ENCODE measurements at regions not wholly inside any gene's neighbourhood (a gene's known extent, or its start where the extent isn't known, plus 50 kb on each side); places are given as distances from the start of the nearest gene placed in this dataset.

DNA sequence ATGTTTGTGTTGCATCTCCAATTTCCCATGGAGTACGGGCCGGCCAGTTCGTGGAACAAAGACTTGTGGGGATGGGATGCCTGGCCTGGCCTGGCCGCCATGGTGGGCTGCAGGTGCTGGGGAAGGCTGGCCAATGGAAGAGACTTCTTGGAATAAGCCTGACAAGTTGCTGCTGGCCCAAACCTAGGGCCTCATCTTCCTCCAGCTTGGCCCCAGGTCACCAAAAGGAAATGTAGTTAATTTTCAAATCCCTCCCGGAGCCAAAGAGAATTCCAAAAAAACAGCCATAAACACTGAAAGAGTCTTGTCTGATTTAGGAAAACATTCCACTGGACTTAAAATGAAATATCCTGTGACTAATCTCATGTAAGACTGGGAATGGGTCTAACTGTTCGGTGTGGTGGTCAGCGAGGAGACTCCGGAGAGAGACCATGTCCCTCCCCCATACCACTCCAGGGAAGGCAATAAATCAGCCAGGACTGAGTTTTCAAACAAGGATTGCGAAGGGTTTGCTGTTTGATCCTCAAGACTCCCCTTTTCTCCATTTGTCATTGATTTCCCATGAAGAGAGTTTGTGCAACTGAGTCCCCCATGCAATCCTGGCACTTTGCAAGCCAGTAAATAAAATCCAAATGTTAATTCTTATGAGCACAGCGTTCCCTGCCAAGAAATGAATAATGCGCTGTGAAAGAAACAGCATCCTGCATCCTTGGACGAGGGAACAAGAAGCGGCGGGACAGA lies 128.7 kb upstream of the HABP2 start:
- FAIRE-seq = no peak
- no peak for DNase-seq (ENCODE audit: insufficient read length, low spot score)

GRCh38 chr10:113425008-113425407 lies 127.8 kb upstream of the HABP2 start:
- FAIRE-seq = no peak
- DNase-seq (ENCODE audit: insufficient read length, low spot score) = no peak
- no peak for TF ChIP-seq SPI1 (IDR thresholded peaks at IDR 0.05; ENCODE audit: low read depth, low read length)
- TF ChIP-seq POLR2AphosphoS5 (IDR thresholded peaks at IDR 0.05; ENCODE audit: low read depth, low read length) = no peak
- TF ChIP-seq POLR2A (IDR thresholded peaks at IDR 0.05; ENCODE audit: low read depth, low read length) = no peak
- no peak for TF ChIP-seq TAF1 (IDR thresholded peaks at IDR 0.05; ENCODE audit: low read depth, low read length)
- no peak for TF ChIP-seq PAX5 (IDR thresholded peaks at IDR 0.05; ENCODE audit: insufficient read depth, low read length, severe bottlenecking)
- TF ChIP-seq POU2F2 (IDR thresholded peaks at IDR 0.05; ENCODE audit: low read depth, low read length) = no peak

More for the DNA sequence above, 128.7 kb upstream of the HABP2 start:
- TF ChIP-seq POLR2AphosphoS5 (IDR thresholded peaks at IDR 0.05; ENCODE audit: low read depth, low read length) = no peak
- no peak for TF ChIP-seq TAF1 (IDR thresholded peaks at IDR 0.05; ENCODE audit: low read depth, low read length)
- no peak for TF ChIP-seq SPI1 (IDR thresholded peaks at IDR 0.05; ENCODE audit: low read depth, low read length)
- no peak for TF ChIP-seq PAX5 (IDR thresholded peaks at IDR 0.05; ENCODE audit: insufficient read depth, low read length, severe bottlenecking)
- TF ChIP-seq POU2F2 (IDR thresholded peaks at IDR 0.05; ENCODE audit: low read depth, low read length) = no peak
- no peak for TF ChIP-seq POLR2A (IDR thresholded peaks at IDR 0.05; ENCODE audit: low read depth, low read length)

GRCh38 chr10:113425541-113425951 lies 127.3 kb upstream of the HABP2 start:
- FAIRE-seq (no peak), DNase-seq (ENCODE audit: insufficient read length, low spot score) (no peak)
- TF ChIP-seq POU2F2 (IDR thresholded peaks at IDR 0.05; ENCODE audit: low read depth, low read length) = no peak
- no peak for TF ChIP-seq TAF1 (IDR thresholded peaks at IDR 0.05; ENCODE audit: low read depth, low read length)
- TF ChIP-seq POLR2AphosphoS5 (IDR thresholded peaks at IDR 0.05; ENCODE audit: low read depth, low read length) = no peak
- TF ChIP-seq SPI1 (IDR thresholded peaks at IDR 0.05; ENCODE audit: low read depth, low read length) = no peak

GRCh38 chr10:113426181-113426877 lies 126.5 kb upstream of the HABP2 start:
- FAIRE-seq (no peak), DNase-seq (ENCODE audit: insufficient read length, low spot score) (no peak)
- TF ChIP-seq POLR2A (IDR thresholded peaks at IDR 0.05; ENCODE audit: low read depth, low read length) (no peak), TAF1 (IDR thresholded peaks at IDR 0.05; ENCODE audit: low read depth, low read length) (no peak), PAX5 (IDR thresholded peaks at IDR 0.05; ENCODE audit: insufficient read depth, low read length, severe bottlenecking) (no peak), POU2F2 (IDR thresholded peaks at IDR 0.05; ENCODE audit: low read depth, low read length) (no peak), SPI1 (IDR thresholded peaks at IDR 0.05; ENCODE audit: low read depth, low read length) (no peak), POLR2AphosphoS5 (IDR thresholded peaks at IDR 0.05; ENCODE audit: low read depth, low read length) (no peak)

GRCh38 chr10:113427236-113427735 lies 125.6 kb upstream of the HABP2 start:
- TF ChIP-seq POLR2AphosphoS5 (IDR thresholded peaks at IDR 0.05; ENCODE audit: low read depth, low read length) = no peak
- TF ChIP-seq POU2F2 (IDR thresholded peaks at IDR 0.05; ENCODE audit: low read depth, low read length) = no peak
- TF ChIP-seq POLR2A (IDR thresholded peaks at IDR 0.05; ENCODE audit: low read depth, low read length) = no peak
- TF ChIP-seq SPI1 (IDR thresholded peaks at IDR 0.05; ENCODE audit: low read depth, low read length) = no peak
- no peak for TF ChIP-seq PAX5 (IDR thresholded peaks at IDR 0.05; ENCODE audit: insufficient read depth, low read length, severe bottlenecking)
- TF ChIP-seq TAF1 (IDR thresholded peaks at IDR 0.05; ENCODE audit: low read depth, low read length) = no peak
- FAIRE-seq (no peak), DNase-seq (ENCODE audit: insufficient read length, low spot score) (no peak)

DNA sequence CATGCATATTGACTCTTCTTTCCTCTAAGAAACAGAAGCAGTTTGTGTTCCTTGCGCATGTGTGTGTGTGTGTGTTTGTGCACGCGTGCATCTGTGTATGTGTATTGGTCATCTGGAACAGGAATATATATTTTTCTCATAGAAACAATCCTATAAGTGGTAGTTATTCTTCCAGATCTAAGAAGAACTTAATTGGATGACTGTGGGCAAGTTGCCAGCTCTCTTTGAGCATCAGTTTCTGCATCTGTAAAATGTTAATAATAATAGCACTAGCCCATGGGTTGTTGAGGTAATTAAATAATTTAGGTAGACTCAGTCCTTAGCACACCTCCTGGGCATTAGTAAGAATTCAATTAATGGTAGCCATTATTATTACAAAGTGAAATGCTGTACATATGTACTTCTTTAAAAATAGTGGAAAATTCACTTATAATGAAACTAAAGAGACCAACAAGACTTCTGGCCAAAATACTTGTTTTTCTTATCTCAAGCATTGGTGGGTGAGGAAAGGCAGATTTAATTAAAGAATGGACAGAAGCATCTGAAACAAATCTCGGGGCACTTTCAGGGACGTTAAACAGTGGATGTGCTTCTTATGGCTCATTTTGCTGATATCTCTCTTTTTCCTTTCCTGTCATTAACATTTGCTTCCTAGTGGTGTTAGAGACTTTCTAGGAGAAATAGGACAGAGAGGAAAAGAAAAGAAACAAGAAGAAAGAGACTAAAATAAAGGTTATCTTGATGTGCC lies 124.9 kb upstream of the HABP2 start:
- DNase-seq (ENCODE audit: insufficient read length, low spot score) (no peak), FAIRE-seq (no peak)
- TF ChIP-seq TAF1 (IDR thresholded peaks at IDR 0.05; ENCODE audit: low read depth, low read length) (no peak), SPI1 (IDR thresholded peaks at IDR 0.05; ENCODE audit: low read depth, low read length) (no peak), PAX5 (IDR thresholded peaks at IDR 0.05; ENCODE audit: insufficient read depth, low read length, severe bottlenecking) (no peak), POU2F2 (IDR thresholded peaks at IDR 0.05; ENCODE audit: low read depth, low read length) (no peak), POLR2AphosphoS5 (IDR thresholded peaks at IDR 0.05; ENCODE audit: low read depth, low read length) (no peak), POLR2A (IDR thresholded peaks at IDR 0.05; ENCODE audit: low read depth, low read length) (no peak)

DNA sequence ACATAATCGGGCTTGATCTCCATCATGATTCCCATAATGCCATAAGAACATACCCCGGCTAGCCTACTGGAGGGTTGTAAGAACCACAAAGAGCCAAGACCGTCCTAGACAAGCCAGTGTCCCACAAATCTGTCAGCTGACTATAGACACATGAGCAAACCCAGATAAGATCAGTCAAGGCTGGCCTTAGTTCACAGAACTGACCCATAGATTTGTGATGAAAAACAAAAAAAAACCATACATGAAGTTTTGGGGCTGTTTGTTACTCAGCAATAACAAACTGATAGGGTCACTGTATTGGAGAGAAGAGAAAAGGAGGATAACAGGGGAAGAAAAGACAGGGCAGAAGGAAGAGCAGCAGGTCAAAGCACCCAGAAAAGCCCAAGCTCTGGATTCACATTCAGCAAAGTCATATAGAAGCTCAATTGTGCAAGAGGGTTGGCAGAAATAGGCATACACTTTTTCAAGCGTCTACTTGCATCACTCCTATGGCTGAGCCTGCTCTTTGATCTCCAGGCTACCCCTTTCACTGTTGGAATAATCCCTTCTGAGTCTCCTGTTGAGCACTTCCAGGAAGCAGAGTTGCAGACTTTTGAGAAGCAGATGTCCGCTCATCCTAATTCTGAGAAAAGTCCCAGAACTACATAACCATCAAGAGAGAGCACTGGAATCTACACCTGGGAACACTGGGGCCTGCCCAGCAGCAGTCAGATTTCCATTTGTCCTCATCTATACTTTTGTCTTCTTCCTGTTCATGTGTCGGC lies 122.0 kb upstream of the HABP2 start:
- no peak for TF ChIP-seq TAF1 (IDR thresholded peaks at IDR 0.05; ENCODE audit: low read depth, low read length)
- no peak for TF ChIP-seq SPI1 (IDR thresholded peaks at IDR 0.05; ENCODE audit: low read depth, low read length)
- no peak for TF ChIP-seq POLR2A (IDR thresholded peaks at IDR 0.05; ENCODE audit: low read depth, low read length)
- no peak for TF ChIP-seq POLR2AphosphoS5 (IDR thresholded peaks at IDR 0.05; ENCODE audit: low read depth, low read length)
- no peak for TF ChIP-seq POU2F2 (IDR thresholded peaks at IDR 0.05; ENCODE audit: low read depth, low read length)
- no peak for TF ChIP-seq PAX5 (IDR thresholded peaks at IDR 0.05; ENCODE audit: insufficient read depth, low read length, severe bottlenecking)
- FAIRE-seq = no peak
- no peak for DNase-seq (ENCODE audit: insufficient read length, low spot score)

DNA sequence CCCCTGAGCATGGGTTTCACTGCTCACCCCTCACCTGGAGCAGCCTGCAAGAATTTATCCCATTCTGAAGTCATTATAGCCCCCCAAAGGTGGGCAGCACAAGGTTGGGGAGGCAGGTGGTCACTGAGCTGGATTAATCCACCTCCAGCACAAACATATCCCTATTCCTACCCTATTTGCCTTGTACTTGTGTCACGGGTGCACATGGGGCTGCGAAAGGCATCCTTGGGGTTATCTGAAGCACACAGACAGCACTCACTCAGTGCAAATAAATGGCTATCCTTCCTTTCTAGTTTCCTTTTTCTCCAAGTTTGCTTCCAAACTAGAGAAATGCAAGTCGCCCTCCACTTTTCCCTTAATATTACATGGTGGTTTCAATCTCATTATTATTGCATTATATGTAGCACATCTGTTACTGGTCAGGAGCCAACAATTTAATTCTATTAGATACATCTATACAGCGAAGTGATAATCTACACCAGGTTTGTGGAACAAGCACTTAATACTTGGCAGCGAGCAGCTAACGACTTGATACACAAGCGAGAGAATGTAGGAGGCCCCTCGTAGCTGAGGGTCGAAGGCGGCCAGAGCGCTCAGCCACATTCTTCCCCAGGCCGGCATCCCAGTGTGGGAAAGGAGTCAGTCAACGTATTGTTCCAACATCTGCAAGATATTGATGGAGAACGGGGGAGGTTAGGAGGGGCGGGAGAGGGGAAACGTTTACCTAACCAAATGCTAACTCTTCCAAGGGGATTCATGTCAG lies 121.3 kb upstream of the HABP2 start:
- TF ChIP-seq SPI1 (IDR thresholded peaks at IDR 0.05; ENCODE audit: low read depth, low read length) = no peak
- no peak for TF ChIP-seq PAX5 (IDR thresholded peaks at IDR 0.05; ENCODE audit: insufficient read depth, low read length, severe bottlenecking)
- no peak for TF ChIP-seq TAF1 (IDR thresholded peaks at IDR 0.05; ENCODE audit: low read depth, low read length)
- no peak for TF ChIP-seq POU2F2 (IDR thresholded peaks at IDR 0.05; ENCODE audit: low read depth, low read length)
- no peak for TF ChIP-seq POLR2AphosphoS5 (IDR thresholded peaks at IDR 0.05; ENCODE audit: low read depth, low read length)
- TF ChIP-seq POLR2A (IDR thresholded peaks at IDR 0.05; ENCODE audit: low read depth, low read length) = no peak
- DNase-seq (ENCODE audit: insufficient read length, low spot score) (no peak), FAIRE-seq (no peak)

Measured in GM12891 (cell line).